ENCODE measurements at regions not wholly inside any gene's neighbourhood (a gene's known extent, or its start where the extent isn't known, plus 50 kb on each side); places are given as distances from the start of the nearest gene placed in this dataset.

DNA sequence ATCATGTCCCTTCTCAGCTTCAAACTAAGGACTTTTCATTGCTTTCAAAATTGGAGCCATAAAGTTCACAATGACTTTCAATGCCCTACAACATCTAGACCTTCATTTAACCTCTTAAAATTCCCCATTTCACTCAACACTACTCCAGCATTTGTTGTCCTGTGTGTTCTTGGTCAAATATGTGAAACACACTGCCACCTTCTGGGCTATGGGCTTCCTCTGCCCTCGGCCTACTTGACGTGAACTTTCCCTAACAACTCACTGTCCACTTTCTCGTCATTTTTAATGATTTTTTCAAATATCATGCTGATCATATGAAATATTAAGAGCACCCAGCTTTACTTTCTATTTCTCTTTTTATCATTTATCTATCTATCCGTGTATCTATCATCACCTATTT is 2018.4 kb downstream of the NCAM2 start:
- Mint-ChIP-seq H3K27me3 (no peaks in the 10 kb centered on the region), H3K27ac (no peak overlapping the region), H3K4me3 (no peak overlapping the region), H3K36me3 (no peaks in the 10 kb centered on the region), H3K4me1 (ENCODE audit: unreplicated experiment) (no peaks in the 10 kb centered on the region), H3K9me3 (no peaks in the 10 kb centered on the region)
- TF ChIP-seq, protein P1, sequence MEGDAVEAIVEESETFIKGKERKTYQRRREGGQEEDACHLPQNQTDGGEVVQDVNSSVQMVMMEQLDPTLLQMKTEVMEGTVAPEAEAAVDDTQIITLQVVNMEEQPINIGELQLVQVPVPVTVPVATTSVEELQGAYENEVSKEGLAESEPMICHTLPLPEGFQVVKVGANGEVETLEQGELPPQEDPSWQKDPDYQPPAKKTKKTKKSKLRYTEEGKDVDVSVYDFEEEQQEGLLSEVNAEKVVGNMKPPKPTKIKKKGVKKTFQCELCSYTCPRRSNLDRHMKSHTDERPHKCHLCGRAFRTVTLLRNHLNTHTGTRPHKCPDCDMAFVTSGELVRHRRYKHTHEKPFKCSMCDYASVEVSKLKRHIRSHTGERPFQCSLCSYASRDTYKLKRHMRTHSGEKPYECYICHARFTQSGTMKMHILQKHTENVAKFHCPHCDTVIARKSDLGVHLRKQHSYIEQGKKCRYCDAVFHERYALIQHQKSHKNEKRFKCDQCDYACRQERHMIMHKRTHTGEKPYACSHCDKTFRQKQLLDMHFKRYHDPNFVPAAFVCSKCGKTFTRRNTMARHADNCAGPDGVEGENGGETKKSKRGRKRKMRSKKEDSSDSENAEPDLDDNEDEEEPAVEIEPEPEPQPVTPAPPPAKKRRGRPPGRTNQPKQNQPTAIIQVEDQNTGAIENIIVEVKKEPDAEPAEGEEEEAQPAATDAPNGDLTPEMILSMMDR (conservative IDR thresholded peaks at IDR 0.05): peak; percentile 58
- no peak for DNase-seq (ENCODE audit: extremely low spot score, unreplicated experiment)

DNA sequence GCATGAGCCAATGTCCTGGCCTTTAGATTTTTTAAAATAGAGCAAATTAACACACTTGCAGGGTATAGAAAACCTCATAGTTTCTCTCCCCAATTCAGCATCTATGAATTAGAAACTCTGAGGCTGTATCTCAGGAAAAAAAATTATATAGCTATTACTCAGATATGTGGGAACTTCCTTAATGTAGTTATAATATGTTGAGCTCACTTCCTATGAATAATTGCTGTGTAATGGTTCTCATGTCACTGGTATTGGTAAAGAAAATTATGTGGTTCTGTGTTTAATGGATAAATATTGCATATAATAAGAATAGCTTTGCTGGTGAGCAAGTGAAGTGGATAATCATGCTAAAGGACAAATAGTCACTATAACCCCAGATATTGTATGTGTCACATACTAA is 2019.8 kb downstream of the NCAM2 start:
- H3K27ac Mint-ChIP-seq: no peak overlapping the region
- TF ChIP-seq, protein P1 (conservative IDR thresholded peaks at IDR 0.05): no peak
- no peaks in the 10 kb centered on the region for H3K36me3 Mint-ChIP-seq
- no peaks in the 10 kb centered on the region for H3K27me3 Mint-ChIP-seq
- DNase-seq (ENCODE audit: extremely low spot score, unreplicated experiment): no peak
- H3K4me3 Mint-ChIP-seq: no peak overlapping the region
- H3K4me1 Mint-ChIP-seq (ENCODE audit: unreplicated experiment): no peaks in the 10 kb centered on the region
- H3K9me3 Mint-ChIP-seq: no peaks in the 10 kb centered on the region

DNA sequence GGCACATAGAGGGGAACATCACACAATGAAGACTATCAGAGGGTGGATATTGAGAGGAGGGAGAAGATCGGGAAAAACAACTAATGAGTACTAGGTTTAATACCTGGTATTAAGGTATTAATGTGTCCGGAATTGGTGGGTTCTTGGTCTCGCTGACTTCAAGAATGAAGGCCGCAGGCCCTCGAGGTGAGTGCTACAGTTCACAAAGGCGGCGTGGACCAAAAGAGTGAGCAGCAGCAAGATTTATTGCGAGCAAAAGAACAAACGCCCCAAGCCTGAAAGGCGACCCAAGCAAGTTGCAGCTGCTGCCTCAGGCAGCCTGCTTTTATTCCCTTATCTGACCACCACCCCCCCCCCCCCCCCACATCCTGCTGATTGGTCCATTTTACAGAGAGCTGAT is 2022.8 kb downstream of the NCAM2 start:
- Mint-ChIP-seq H3K4me1 (ENCODE audit: unreplicated experiment) (no peaks in the 10 kb centered on the region), H3K9me3 (no peaks in the 10 kb centered on the region), H3K36me3 (no peaks in the 10 kb centered on the region), H3K27ac (no peak overlapping the region), H3K4me3 (no peak overlapping the region), H3K27me3 (no peaks in the 10 kb centered on the region)
- no peak for DNase-seq (ENCODE audit: extremely low spot score, unreplicated experiment)
- TF ChIP-seq, protein P1 (conservative IDR thresholded peaks at IDR 0.05): no peak

DNA sequence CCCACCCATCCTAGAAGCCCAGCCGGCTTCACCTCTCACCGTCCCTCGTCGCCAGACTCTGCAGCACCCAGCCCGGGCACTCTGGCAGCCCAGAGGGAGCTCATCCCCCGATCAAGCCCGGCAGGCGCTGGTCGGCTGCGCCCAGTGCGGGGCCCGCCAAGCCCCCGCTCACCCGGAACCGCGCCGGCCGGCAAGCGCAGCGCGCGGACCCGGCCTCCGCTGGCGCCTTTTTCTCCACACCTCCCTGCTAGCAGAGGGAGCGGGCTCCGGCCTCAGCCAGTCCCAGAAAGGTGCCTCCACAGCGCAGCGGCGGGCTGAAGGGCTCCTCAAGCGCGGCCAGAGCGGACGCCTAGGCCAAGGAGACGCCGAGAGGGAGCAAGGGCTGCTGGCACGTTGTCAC is 2023.3 kb downstream of the NCAM2 start:
- H3K4me1 Mint-ChIP-seq (ENCODE audit: unreplicated experiment): no peaks in the 10 kb centered on the region
- H3K36me3 Mint-ChIP-seq: no peaks in the 10 kb centered on the region
- H3K4me3 Mint-ChIP-seq: no peak overlapping the region
- H3K27me3 Mint-ChIP-seq: no peaks in the 10 kb centered on the region
- no peak for DNase-seq (ENCODE audit: extremely low spot score, unreplicated experiment)
- H3K9me3 Mint-ChIP-seq: no peaks in the 10 kb centered on the region
- H3K27ac Mint-ChIP-seq: no peak overlapping the region
- TF ChIP-seq, protein P1 (conservative IDR thresholded peaks at IDR 0.05): no peak

DNA sequence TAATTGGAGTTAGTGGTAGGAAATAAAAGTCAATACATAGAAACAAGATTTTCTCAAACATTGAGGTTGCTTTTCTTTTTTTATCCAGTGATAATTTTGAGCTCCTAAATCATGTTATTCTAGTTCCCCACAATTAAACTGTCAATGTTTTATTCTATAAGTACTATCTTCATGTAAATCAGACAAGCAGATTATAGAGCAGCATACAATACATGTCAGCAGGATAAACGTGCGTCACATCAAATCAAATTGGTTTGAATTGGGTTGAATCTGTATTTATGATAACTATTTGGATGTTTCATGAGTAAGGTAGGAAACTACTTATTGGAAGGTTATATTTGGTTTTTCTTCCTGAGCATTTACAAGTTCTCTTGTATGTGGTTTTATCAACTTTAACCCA is 2028.7 kb downstream of the NCAM2 start:
- H3K27me3 Mint-ChIP-seq: no peaks in the 10 kb centered on the region
- no peaks in the 10 kb centered on the region for H3K36me3 Mint-ChIP-seq
- TF ChIP-seq, protein P1 (conservative IDR thresholded peaks at IDR 0.05): no peak
- H3K4me1 Mint-ChIP-seq (ENCODE audit: unreplicated experiment): no peaks in the 10 kb centered on the region
- no peak overlapping the region for H3K4me3 Mint-ChIP-seq
- DNase-seq (ENCODE audit: extremely low spot score, unreplicated experiment): no peak
- no peak overlapping the region for H3K27ac Mint-ChIP-seq
- no peaks in the 10 kb centered on the region for H3K9me3 Mint-ChIP-seq

DNA sequence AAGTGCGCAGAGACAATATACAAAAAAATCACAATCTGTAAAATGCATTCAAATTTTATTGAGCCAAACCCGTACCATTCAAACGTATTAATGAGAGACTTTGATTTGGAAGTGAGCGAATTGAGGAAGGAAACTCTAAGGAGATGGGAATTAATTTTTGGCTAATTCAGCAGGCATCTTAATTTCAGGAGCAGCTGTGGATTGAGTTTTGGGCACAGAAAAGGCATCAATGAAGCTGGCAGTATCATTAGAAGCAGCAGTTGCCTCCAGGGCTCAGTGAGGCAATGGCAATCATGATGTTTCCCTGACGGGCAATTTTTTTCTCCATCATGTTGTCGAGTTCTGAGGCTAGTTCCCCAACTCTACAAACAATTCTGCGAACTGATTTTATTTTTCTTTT is 2041.6 kb downstream of the NCAM2 start:
- Mint-ChIP-seq H3K36me3 (no peaks in the 10 kb centered on the region), H3K27ac (no peak overlapping the region), H3K27me3 (no peaks in the 10 kb centered on the region), H3K4me1 (ENCODE audit: unreplicated experiment) (no peaks in the 10 kb centered on the region), H3K4me3 (no peak overlapping the region), H3K9me3 (no peaks in the 10 kb centered on the region)
- TF ChIP-seq, protein P1 (conservative IDR thresholded peaks at IDR 0.05): no peak
- no peak for DNase-seq (ENCODE audit: extremely low spot score, unreplicated experiment)

Data from type B pancreatic cell (in vitro differentiated cells).